ENCODE measurements at regions not wholly inside any gene's neighbourhood (a gene's known extent, or its start where the extent isn't known, plus 50 kb on each side); places are given as distances from the start of the nearest gene placed in this dataset.
"Not testable (repeated sequence)": the region's sequence is repeated elsewhere in the genome, so short reads cannot be mapped to it uniquely, and the experiment has no call there.

- DNase-seq, result no peak
These were observed 69.4 kb downstream of the SAMD9 start for GRCh38 chr7:93048136-93048930.

GRCh38 chr7:93047514-93048099, 70.2 kb downstream of the SAMD9 start:
- no peak for DNase-seq

- no peak for DNase-seq
These were observed 71.1 kb downstream of the SAMD9 start for GRCh38 chr7:93046641-93047040.

- no peak for DNase-seq
These were observed 73.5 kb downstream of the SAMD9 start for GRCh38 chr7:93044147-93044810.

GRCh38 chr7:93043385-93043985, 74.3 kb downstream of the SAMD9 start:
- DNase-seq, result no peak

- no peak for DNase-seq
These were observed 77.4 kb downstream of the SAMD9 start for GRCh38 chr7:93040355-93040754.

GRCh38 chr7:93039786-93040185, 78.0 kb downstream of the SAMD9 start:
- DNase-seq, result no peak

- DNase-seq, result no peak
These were observed 78.5 kb downstream of the SAMD9 start for GRCh38 chr7:93039282-93039681.

- DNase-seq, result no peak
These were observed 81.0 kb downstream of the SAMD9 start for GRCh38 chr7:93036807-93037206.

GRCh38 chr7:93036149-93036640, 81.6 kb downstream of the SAMD9 start:
- DNase-seq, result no peak

GRCh38 chr7:93031795-93032194, 86.0 kb downstream of the SAMD9 start:
- DNase-seq, result no peak

GRCh38 chr7:93030605-93031225, 87.1 kb downstream of the SAMD9 start:
- no peak for DNase-seq

- no peak for DNase-seq
These were observed 88.7 kb downstream of the SAMD9 start for GRCh38 chr7:93029056-93029455.

GRCh38 chr7:93028610-93029009, 89.2 kb downstream of the SAMD9 start:
- no peak for DNase-seq

- DNase-seq, result no peak
These were observed 90.7 kb downstream of the SAMD9 start for GRCh38 chr7:93027044-93027443.

- DNase-seq, result no peak
These were observed 91.4 kb downstream of the SAMD9 start for GRCh38 chr7:93026425-93026824.

GRCh38 chr7:93025389-93025788, 92.4 kb downstream of the SAMD9 start:
- no peak for DNase-seq

GRCh38 chr7:93022931-93023478, 94.8 kb downstream of the SAMD9 start:
- not testable (repeated sequence) for DNase-seq

- DNase-seq, result no peak
These were observed 96.0 kb downstream of the SAMD9 start for GRCh38 chr7:93021748-93022147.

- DNase-seq, result no peak
These were observed 99.1 kb downstream of the SAMD9 start for GRCh38 chr7:93018716-93019115.

GRCh38 chr7:93016681-93017381, 100.9 kb downstream of the SAMD9 start:
- no peak for DNase-seq
